NCI-H1092 treated with DMSO at 0.1 percent for 48 hours (cell line): ENCODE measurements at regions not wholly inside any gene's neighbourhood (a gene's known extent, or its start where the extent isn't known, plus 50 kb on each side); places are given as distances from the start of the nearest gene placed in this dataset.
"Not testable (repeated sequence)": the region's sequence is repeated elsewhere in the genome, so short reads cannot be mapped to it uniquely, and the experiment has no call there.

Experiments
- DNase-seq: peaks from one replicate; lab custom pipeline; 2025; lab: John Stamatoyannopoulos, UW

DNA sequence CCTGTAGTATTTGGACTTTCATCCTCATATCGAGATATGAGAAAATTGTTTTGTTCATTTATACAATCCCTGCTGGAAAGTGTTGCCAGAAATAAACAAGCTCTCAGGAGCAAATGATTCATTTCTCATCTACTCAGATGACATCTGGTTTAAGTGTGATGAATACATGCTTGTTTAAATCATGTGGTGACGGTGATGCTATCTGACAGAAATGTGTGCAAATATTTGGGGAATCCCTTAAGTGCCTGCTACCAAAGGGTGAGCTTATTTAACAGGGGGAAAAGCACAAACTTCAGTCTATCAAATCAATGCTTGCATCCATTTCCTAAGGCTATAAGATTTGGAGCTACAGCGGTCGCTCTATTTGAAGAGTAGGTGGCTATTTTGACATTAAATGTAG is 368.3 kb upstream of the SASH1 start:
- DNase-seq, result no peak

DNA sequence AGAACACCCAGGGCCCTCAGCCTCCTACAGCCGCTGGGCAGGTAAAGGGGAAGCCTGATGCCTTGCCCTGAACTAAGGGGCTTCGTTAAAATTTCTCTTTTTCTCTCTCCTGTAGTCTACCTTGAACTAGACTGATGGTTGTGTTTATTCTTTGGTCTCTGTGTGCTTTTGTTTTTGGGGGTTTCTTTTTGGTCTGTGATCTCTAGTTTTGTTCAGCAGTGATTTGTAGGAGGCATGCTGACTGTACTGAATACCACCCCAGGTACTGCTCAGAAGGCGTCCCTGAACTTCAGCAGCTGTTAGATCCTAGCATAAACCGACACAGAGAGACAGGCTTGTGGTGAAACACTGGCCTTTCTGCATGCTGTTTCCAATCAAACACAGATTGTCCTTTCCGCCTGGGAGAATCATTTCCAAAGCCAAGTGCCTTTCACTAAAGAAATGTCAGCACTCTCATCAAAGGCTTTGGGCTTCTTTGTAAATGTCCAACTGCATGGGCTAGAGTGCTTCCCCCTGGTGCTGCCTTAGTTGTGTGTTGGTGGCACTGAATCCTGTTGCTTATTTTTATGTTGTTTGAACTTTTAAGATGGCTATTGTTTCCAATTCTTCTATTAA is 364.7 kb upstream of the SASH1 start:
- no peak for DNase-seq

DNA sequence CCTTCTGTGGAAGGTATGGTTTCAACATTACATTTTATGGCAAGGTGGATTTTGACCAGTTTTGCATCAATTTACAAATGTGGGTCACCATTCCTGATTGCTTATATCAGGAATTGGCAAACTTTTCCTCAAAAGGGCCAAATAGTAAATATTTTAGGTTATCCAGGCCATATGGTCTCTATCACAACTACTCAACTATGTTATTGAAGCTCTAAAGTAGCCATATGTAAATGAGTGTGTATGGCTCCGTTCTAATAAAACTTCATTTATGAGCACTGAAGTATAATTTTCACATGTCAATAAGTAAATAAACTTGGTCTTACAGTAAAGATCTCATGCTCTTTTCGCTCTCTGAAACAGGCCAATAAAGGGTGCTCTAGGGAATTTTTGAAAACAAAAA is 362.7 kb upstream of the SASH1 start:
- no peak for DNase-seq

DNA sequence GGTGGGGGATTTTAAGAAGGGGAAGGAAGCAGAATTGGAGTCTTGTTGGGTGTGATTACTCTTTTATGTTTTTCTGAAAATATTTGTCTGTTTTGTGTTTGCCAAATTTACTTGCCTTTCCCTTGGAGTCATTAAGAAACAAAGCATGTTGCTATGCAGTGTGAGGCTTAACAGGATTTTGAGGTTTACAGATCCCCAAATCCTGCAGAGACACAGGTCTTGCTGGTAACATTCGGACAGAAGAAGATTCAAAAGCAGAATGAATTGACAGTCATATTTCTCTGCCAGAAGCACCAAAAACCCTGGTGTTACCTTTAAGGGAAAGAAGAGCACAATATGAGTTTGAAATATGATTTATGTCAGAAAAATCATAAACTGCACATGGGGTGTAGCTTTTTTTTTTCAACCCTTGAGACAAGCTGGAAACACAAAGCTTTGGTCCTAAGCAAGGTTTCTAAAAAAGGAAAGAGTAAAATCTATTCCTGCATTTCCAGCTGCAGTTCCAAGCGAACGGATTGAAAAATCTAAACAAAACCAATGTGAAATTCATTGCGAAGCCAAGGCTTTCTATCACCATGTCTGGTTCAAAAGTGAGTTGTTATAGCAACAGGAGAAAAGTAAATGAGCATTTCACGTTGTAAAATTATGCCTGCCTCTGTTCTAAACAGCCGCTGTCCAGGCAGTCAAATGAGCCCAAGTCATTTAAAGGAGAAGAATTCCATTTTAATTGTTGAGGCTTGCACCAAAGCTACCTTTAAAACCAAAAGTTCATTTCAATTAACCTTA is 358.9 kb upstream of the SASH1 start:
- no peak for DNase-seq

GRCh38 chr6:147986846-147987245 is 355.8 kb upstream of the SASH1 start:
- DNase-seq, result no peak

DNA sequence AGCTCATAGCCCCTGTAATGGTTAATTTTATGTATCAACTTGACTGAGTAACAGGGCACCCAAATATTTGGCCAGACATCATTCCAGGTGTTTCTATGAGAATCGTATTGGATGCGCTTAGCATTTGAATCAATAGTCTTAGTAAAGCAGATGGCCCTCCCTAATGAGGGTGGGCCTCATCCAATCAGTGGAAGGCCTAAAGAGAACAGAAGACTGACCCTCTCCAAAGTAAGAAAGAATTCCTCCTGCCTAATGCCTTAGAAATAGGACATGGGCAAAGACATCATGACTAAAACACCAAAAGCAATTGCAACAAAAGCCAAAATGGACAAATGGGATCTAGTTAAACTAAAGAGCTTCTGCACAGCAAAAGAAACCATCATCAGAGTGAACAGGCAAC is 352.5 kb upstream of the SASH1 start:
- no peak for DNase-seq

DNA sequence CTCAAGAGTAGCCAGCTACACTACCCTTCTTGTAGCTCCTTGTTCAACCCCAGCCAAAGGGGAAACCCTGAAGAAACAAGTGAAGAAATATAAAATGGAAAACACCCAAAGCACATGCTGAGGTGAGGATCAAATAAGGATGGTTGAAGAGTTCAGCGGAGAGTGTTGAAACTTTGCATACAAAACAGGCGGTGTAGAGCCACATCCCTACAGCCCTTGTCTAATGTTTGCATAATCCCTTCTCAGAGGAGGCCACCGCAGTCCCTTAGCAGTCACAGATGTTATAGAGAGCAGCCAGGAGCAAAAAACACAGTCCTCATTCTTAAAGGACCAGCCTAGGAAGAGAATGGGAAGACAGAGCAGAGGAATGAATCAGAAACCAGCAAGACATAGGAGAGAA is 350.7 kb upstream of the SASH1 start:
- DNase-seq, result no peak

DNA sequence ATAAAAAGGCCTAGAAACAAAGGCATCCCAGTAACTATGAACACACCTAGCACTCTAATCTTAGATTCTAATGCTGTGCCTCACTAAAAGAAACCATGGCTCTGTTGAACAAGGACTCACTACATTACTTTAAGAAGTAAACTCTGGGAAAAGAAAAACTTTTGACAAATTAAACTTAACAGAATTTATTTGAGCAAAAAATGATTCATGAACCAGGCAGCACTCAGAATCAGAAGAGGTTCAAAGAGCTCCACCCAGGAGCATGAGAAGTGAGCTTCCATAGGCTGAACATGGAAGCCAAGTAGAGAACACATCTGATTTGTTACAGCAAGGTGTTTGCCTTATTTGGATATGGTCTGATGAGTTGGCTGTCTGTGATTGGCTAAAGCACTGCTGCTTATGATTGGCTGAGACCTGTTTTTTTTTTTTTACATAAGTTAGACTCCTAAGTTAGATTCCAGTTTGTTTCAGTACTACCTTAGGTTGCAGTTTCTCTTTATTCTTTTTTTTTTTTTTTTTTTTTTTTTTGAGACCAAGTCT is 343.6 kb upstream of the SASH1 start:
- DNase-seq, result no peak

DNA sequence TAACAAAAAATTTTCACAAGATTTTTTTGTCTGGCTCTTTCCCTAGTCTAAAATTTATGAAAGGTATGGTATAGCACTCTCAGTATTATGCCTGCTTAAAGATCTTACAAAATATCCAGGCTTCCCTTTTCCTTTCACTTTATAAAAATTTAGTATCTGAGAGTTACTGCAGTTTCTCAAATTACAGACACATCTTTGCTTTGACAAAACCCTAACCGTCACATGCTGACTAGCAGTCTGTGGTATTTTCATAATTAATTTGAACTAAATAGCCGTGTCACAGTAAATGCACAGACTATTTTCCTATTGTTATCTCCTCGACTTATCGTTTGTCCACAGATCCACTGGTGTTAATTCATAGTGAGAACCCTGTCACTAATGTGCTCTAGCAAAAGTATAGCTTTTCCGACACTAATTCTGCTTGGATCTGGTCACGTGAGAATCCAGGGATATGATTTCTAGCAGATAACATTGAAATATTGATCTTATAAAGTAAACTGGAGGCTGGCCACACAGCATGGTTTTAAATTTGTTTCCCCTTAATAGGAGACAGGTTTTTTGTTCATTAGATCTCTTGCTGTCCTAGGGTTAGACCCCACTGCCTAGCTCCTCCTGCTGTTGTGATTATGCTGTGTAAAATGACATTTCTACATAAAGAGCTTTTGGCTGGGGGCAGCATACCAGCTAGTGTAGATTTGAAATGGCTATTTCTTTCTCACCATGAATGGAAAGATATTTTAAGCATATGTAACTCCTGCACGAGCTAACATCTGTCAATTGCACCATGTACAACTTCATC is 340.6 kb upstream of the SASH1 start:
- no peak for DNase-seq

DNA sequence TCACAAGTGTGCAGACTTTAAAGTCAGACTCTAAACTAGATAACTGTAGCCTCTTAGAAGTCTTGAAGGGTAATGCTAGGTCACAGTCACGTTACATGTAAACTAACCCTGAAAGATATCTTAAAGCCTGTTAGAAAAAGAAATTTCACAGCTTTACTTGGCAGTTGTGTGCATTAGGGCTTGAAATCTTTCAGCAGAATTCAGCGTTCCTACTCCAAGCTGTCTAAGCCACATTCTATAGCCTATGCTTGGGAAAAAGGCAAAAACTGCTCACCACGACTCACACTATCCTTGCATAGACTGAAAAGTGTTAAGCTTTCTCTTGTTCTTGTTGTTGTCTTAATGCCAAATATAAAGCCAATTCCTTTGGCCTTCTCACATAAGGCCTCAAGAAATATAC is 338.0 kb upstream of the SASH1 start:
- no peak for DNase-seq

DNA sequence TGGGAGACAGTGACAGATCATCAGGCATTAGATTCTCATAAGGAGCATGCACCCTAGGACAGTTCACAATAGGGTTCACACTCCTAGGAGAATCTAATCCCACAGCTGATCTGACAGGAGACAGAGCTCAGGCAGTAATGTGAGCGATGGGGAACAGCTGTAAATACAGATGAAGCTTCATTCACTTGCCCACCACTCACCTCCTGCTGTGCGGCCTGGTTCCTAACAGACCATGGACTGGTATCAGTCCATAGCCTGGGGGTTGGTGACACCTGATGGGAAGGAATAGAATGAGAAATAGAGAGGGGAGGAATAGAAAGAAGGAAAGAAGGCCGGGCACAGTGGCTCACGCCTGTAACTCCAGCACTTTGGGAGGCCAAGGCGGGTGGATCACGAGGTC is 336.8 kb upstream of the SASH1 start:
- no peak for DNase-seq

- not testable (repeated sequence) for DNase-seq
Measured at GRCh38 chr6:148010516-148010915, 332.1 kb upstream of the SASH1 start.

DNA sequence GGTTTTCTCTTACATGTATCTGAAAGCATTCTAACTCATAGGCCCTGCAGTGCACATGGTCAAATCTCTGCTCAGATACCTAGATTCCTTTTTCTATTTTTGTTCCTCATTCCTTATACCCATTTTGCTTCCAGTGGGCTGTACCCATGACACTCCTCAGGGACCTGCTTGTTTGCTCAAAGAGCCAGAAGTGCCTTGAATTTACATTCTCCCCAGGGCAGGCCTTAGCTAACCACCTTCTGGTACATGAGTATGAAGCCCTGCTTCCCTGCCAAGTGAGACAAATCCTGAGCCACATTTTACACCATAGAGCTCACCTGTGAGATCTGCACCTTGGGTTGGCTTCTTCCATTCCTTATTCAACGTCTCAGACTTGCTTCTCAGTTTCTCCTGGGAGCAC is 326.6 kb upstream of the SASH1 start:
- DNase-seq, result no peak

- DNase-seq, result no peak
Measured at GRCh38 chr6:148021165-148021564, 321.5 kb upstream of the SASH1 start.

DNA sequence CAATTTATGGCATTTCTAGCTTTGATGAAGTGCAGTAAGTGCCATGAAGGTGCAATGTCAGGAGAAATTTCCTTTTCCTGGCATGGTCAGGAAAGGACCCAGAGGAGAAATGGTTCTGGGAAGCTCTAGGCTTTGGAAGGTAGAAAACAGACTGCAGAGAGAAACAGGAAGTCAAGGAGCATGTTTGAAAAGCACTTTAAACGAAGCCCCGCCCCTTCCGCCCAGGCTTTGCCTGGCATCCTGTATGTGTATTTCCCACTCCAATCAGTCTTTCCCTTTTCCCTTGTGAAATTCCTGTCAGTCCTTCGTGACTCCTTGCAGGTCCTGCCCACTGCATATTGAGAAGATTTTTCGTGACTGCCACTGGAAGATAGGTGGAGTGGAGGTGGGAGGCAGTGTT is 320.9 kb upstream of the SASH1 start:
- DNase-seq, result no peak

- not testable (repeated sequence) for DNase-seq
Measured at GRCh38 chr6:148022279-148022678, 320.4 kb upstream of the SASH1 start.

GRCh38 chr6:148027201-148027600 is 315.4 kb upstream of the SASH1 start:
- DNase-seq, result no peak

GRCh38 chr6:148035806-148036390 is 306.7 kb upstream of the SASH1 start:
- no peak for DNase-seq

DNA sequence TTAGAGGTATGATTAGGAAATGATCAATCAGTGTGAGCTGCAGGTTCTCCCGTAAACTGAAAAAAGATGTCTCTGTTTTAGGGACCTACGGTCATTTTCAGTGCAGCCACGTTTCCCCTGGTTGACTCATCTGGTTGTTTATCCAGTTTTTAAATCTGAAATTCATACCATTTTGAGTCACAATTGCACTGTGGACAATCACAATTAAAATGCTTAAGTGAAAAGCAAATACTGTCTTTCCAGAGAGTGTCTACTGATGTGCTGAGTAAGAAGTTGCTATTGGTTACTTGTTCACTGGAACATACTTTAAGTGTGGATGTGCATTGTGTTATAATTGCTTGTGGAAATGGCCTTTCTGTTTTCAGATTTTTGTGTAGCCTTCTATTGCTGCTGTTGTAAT is 305.1 kb upstream of the SASH1 start:
- DNase-seq, result no peak

DNA sequence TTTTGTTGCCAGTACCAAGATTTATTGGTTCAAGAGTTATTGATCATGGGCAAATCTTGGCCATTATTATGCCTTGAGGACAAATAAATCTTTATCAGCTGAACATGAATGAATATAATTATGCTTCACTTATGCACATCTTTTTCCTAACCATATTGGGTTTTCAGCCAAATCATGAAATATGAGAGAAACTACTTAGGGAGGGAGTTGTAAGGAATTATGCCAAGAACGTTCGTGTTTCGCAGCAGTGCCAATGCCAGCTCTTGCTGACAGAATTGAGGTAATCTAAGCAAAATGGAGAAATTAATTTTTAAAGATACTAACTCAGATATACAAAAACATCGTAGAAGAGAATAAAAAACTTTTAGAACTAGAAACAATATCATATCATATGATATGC is 301.1 kb upstream of the SASH1 start:
- no peak for DNase-seq

- no peak for DNase-seq
Measured at GRCh38 chr6:148042536-148042935, 300.1 kb upstream of the SASH1 start.

- no peak for DNase-seq
Measured at GRCh38 chr6:148044261-148044751, 298.3 kb upstream of the SASH1 start.
